Endodermal cell (in vitro differentiated cells): ENCODE measurements at regions not wholly inside any gene's neighbourhood (a gene's known extent, or its start where the extent isn't known, plus 50 kb on each side); places are given as distances from the start of the nearest gene placed in this dataset.
"Not testable (repeated sequence)": the region's sequence is repeated elsewhere in the genome, so short reads cannot be mapped to it uniquely, and the experiment has no call there.

ENCODE experiments used
- DNase-seq: peaks from one replicate; pipeline ENCODE4 v3.0.0-alpha.2; 2017
- H3K27ac ChIP-seq: 2 replicates; pipeline ENCODE4 v1.5.1; 2013; ENCODE audit warnings: mild to moderate bottlenecking, low read depth, low read length, moderate library complexity
- H3K27me3 ChIP-seq: 2 replicates; pipeline ENCODE4 v1.6.1; 2013; ENCODE audit warnings: mild to moderate bottlenecking, low read length, moderate library complexity; ENCODE audit not compliant: insufficient read depth, control insufficient read depth, poor library complexity, severe bottlenecking
- H3K36me3 ChIP-seq: 2 replicates; pipeline ENCODE4 v1.7.0; 2013; ENCODE audit warnings: mild to moderate bottlenecking, low read length, moderate library complexity; ENCODE audit not compliant: control insufficient read depth, insufficient read depth
- H3K4me1 ChIP-seq: one replicate; pipeline ENCODE4 v1.7.0; 2013; ENCODE audit warnings: low read length; ENCODE audit not compliant: control insufficient read depth, insufficient read depth
- H3K4me3 ChIP-seq: 2 replicates; pipeline ENCODE4 v1.5.1; 2013; ENCODE audit warnings: mild to moderate bottlenecking, low read length, moderate library complexity
- H3K9ac ChIP-seq: 2 replicates; pipeline ENCODE4 v1.6.1; 2013; ENCODE audit warnings: mild to moderate bottlenecking, low read length, moderate library complexity; ENCODE audit not compliant: poor library complexity, severe bottlenecking; ENCODE audit errors: extremely low read depth
- H3K9me3 ChIP-seq: 2 replicates; pipeline ENCODE4 v1.6.1; 2013; ENCODE audit warnings: mild to moderate bottlenecking, low read length, moderate library complexity; ENCODE audit not compliant: control insufficient read depth
- H3K27ac Mint-ChIP-seq: 2 replicates; pipeline ENCODE4 v1.8.0; 2020; ENCODE audit warnings: mixed read lengths
- H3K27me3 Mint-ChIP-seq: 2 replicates; pipeline ENCODE4 v1.8.0; 2021; ENCODE audit warnings: mild to moderate bottlenecking, mixed read lengths; ENCODE audit not compliant: insufficient read depth
- H3K36me3 Mint-ChIP-seq: 2 replicates; pipeline ENCODE4 v1.8.0; 2020; ENCODE audit warnings: low read depth, mixed read lengths
- H3K4me1 Mint-ChIP-seq: 2 replicates; pipeline ENCODE4 v1.8.0; 2020; ENCODE audit warnings: mixed read lengths
- H3K4me3 Mint-ChIP-seq: 2 replicates; pipeline ENCODE4 v1.8.0; 2020; ENCODE audit warnings: mild to moderate bottlenecking, moderate library complexity, mixed read lengths
- H3K9me3 Mint-ChIP-seq: 2 replicates; pipeline ENCODE4 v1.8.0; 2020; ENCODE audit warnings: mild to moderate bottlenecking, mixed read lengths
- WGBS, 2 experiments: methylation state at CpG; one replicate each; pipeline versions ENCODE4 v1.1.5 to v1.1.7; 2013; ENCODE audit warnings: missing lambda C conversion rate in 2 of 2, mixed read lengths in 1 of 2; ENCODE audit not compliant: insufficient coverage in 1 of 2, insufficient read length in 1 of 2; 5-methylcytosine and 5-hydroxymethylcytosine counted together

DNA sequence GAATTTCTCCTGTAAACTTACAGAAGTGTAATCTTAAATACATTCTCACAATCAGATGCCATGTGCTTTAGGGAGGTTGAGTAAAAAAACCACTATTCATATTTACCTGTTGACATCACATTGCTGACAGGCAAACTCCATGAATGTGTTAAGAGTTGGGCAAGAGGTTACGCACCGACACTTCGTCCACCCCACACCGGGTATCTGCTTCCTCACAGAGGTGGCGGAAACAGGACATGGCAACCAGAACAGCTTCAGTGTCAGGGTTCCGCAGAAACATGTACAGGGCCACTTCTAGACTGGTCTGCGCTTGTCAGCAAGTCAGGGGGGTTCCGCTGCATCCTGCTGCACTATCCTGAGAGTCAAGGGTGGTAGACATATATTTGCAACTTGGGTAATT lies 61.6 kb upstream of the POTEH start:
- not testable (repeated sequence) for H3K9ac ChIP-seq, H3K27me3 Mint-ChIP-seq, H3K4me3 Mint-ChIP-seq, H3K36me3 ChIP-seq, H3K27ac Mint-ChIP-seq, H3K36me3 Mint-ChIP-seq, H3K27ac ChIP-seq, H3K4me3 ChIP-seq, H3K4me1 ChIP-seq, DNase-seq, H3K27me3 ChIP-seq, H3K4me1 Mint-ChIP-seq
- 81 to 83% methylated on average over 7 to 8 of the region's 8 CpGs for WGBS, 2 experiments
- H3K9me3 Mint-ChIP-seq: peaks cover 39% of the 10 kb centered on the region
- peaks cover 44% of the 10 kb centered on the region for H3K9me3 ChIP-seq

- WGBS, 2 experiments: 80 to 82% methylated on average over 6 to 9 of the region's 12 CpGs
- not testable (repeated sequence) for H3K27me3 Mint-ChIP-seq, H3K27ac Mint-ChIP-seq
These were observed 53.1 kb upstream of the POTEH start for GRCh38 chr22:15636765-15637164.

DNA sequence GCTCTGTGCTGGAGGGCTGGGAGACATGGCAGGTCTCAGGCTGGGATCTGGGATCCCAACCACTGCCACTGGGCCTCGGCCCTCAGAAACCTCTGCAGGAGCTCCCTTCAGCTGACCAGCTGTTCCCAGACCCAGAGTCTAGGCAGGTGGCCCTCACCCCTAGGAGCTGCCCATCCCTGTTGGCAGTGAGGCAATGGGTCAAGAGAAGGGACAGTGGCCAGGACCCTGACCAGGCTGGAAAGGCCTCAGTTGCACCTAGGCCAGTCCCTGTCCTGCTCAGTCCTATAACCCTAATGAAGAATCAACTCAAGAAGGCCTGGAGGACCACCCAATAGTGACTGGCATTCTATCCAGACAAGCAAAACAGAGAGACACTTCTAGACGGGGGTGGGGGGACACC lies 52.4 kb upstream of the POTEH start:
- not testable (repeated sequence) for H3K9ac ChIP-seq, DNase-seq, H3K4me3 Mint-ChIP-seq, H3K9me3 ChIP-seq, H3K27ac Mint-ChIP-seq, H3K4me3 ChIP-seq, H3K4me1 Mint-ChIP-seq, H3K27ac ChIP-seq, H3K36me3 ChIP-seq, H3K4me1 ChIP-seq, H3K36me3 Mint-ChIP-seq, H3K27me3 ChIP-seq, H3K27me3 Mint-ChIP-seq
- H3K9me3 Mint-ChIP-seq: peaks cover 20% of the 10 kb centered on the region
- WGBS, 2 experiments: no CpG with 5 or more reads among the region's 2 CpGs

More at GRCh38 chr22:15636765-15637164, 53.1 kb upstream of the POTEH start:
- H3K9me3 Mint-ChIP-seq: peaks cover 19% of the 10 kb centered on the region
- H3K4me3 Mint-ChIP-seq, H3K36me3 Mint-ChIP-seq, H3K27me3 ChIP-seq, H3K4me3 ChIP-seq, H3K36me3 ChIP-seq, H3K4me1 Mint-ChIP-seq, DNase-seq, H3K9ac ChIP-seq, H3K27ac ChIP-seq, H3K4me1 ChIP-seq: not testable (repeated sequence)
- peaks cover 15% of the 10 kb centered on the region for H3K9me3 ChIP-seq

DNA sequence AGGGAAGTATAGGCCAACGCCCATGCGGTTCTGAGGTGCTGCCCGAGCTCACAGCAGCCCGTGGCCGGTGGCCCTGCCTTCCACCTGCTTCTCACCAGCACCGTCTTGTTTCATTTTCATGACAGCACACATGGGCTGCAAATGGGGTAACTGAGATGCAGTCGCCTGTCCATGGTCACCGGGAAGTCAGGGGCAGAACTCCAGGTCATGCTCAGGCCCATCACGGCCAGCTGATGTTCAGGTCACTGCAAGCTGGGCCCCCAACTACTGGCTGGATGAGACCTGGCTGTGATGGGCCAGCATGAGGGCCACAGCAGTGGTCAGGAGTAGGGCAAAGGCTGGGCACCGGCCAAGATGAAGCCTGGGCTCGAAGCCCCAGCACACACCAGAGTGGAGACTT lies 51.9 kb upstream of the POTEH start:
- not testable (repeated sequence) for H3K36me3 ChIP-seq, DNase-seq, H3K4me3 ChIP-seq, H3K27me3 Mint-ChIP-seq, H3K36me3 Mint-ChIP-seq, H3K27me3 ChIP-seq, H3K4me3 Mint-ChIP-seq, H3K9ac ChIP-seq, H3K4me1 Mint-ChIP-seq, H3K27ac Mint-ChIP-seq, H3K27ac ChIP-seq, H3K9me3 ChIP-seq, H3K4me1 ChIP-seq
- peaks cover 17% of the 10 kb centered on the region for H3K9me3 Mint-ChIP-seq
- 79 to 81% methylated on average over 4 to 7 of the region's 11 CpGs for WGBS, 2 experiments
